Testis (tissue), 2 donors: ENCODE measurements at regions not wholly inside any gene's neighbourhood (a gene's known extent, or its start where the extent isn't known, plus 50 kb on each side); places are given as distances from the start of the nearest gene placed in this dataset.

Experiments used
- CTCF ChIP-seq, 3 experiments: fragments of 450-650 bp in 2 of 3; fragments of 200-600 bp in 1 of 3; sonication (generic) in 1 of 3; IDR thresholded peaks; one replicate each; pipeline ENCODE4 v1.5.1; 2016 to 2019; ENCODE audit warnings: antibody characterized with exemption in 3 of 3, mild to moderate bottlenecking in 2 of 3, moderate library complexity in 1 of 3
- POLR2A ChIP-seq: fragments of 450-650 bp; IDR thresholded peaks from one replicate; pipeline ENCODE4 v1.6.1; 2017; ENCODE audit warnings: antibody characterized with exemption, mild to moderate bottlenecking, moderate library complexity

DNA sequence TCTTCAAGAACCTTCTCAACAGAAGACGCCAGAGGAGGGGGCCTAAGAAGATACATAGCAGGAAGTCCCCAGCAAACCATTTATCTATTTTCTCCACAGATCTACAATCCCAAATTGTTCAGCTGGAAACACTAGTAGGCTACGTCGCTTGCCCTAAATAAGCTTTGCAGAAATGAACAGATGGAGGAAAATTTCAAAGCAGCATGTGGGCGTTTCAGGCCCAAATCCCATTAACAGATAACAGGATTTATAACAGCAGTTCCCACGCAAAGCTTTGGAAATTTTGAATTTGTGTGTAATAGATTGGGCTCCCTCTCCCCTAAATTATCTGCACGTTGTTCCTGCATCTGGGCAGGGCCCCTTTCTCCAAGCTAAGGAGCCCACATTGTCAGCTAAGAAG is 60.6 kb upstream of the FRMD4A start:
- no peak for TF ChIP-seq CTCF (IDR thresholded peaks at IDR 0.05)
- no peak for TF ChIP-seq POLR2A
